Smooth muscle cell (in vitro differentiated cells): ENCODE measurements at regions not wholly inside any gene's neighbourhood (a gene's known extent, or its start where the extent isn't known, plus 50 kb on each side); places are given as distances from the start of the nearest gene placed in this dataset.

Source experiments
- DNase-seq: peaks from one replicate; lab custom pipeline; 2025; ENCODE audit not compliant: unreplicated experiment; lab: John Stamatoyannopoulos, UW
- H2AFZ ChIP-seq: fragments of 200-600 bp; sonication (generic); 2 replicates; pipeline ENCODE4 v1.6.0; 2016; ENCODE audit warnings: antibody characterized with exemption, low read depth, mild to moderate bottlenecking
- H3F3A ChIP-seq: fragments of 200-600 bp; sonication (generic); 2 replicates; pipeline ENCODE4 v1.6.0; 2017; ENCODE audit warnings: antibody characterized with exemption, low read depth
- H3K27ac ChIP-seq: fragments of 200-600 bp; sonication (generic); 2 replicates; pipeline ENCODE4 v1.5.1; 2016; ENCODE audit warnings: low read depth, mild to moderate bottlenecking
- H3K27me3 ChIP-seq: fragments of 200-600 bp; sonication (generic); 2 replicates; pipeline ENCODE4 v1.6.1; 2016; ENCODE audit warnings: low read depth, mild to moderate bottlenecking
- H3K36me3 ChIP-seq: fragments of 200-600 bp; sonication (generic); 2 replicates; pipeline ENCODE4 v1.5.1; 2016; ENCODE audit warnings: low read depth
- H3K4me1 ChIP-seq: fragments of 200-600 bp; sonication (generic); 2 replicates; pipeline ENCODE4 v1.5.1; 2016; ENCODE audit warnings: low read depth
- H3K4me2 ChIP-seq: fragments of 200-600 bp; sonication (generic); 2 replicates; pipeline ENCODE4 v1.6.0; 2016; ENCODE audit warnings: mild to moderate bottlenecking
- H3K4me3 ChIP-seq: fragments of 200-600 bp; sonication (generic); 2 replicates; pipeline ENCODE4 v1.5.1; 2016; ENCODE audit warnings: mild to moderate bottlenecking
- H3K79me2 ChIP-seq: fragments of 200-600 bp; sonication (generic); 2 replicates; pipeline ENCODE4 v1.6.0; 2016; ENCODE audit warnings: low read depth, mild to moderate bottlenecking
- H3K9ac ChIP-seq: fragments of 200-600 bp; sonication (generic); 2 replicates; pipeline ENCODE4 v1.6.0; 2016; ENCODE audit warnings: low read depth
- H3K9me3 ChIP-seq: fragments of 200-600 bp; sonication (generic); replicated peaks from 2 replicates; pipeline ENCODE4 v1.5.1; 2016; ENCODE audit warnings: low read depth
- H4K20me1 ChIP-seq: fragments of 200-600 bp; sonication (generic); 2 replicates; pipeline ENCODE4 v1.6.0; 2016; ENCODE audit warnings: low read depth
- WGBS: methylation state at CpG from one replicate; pipeline ENCODE4 v1.1.7; 2016; ENCODE audit warnings: low lambda C conversion rate; 5-methylcytosine and 5-hydroxymethylcytosine counted together
- TF ChIP-seq, protein P1 (sequence below): fragments of 200-600 bp; sonication (generic); IDR thresholded peaks from 2 replicates; pipeline ENCODE4 v1.5.1; 2017; ENCODE audit warnings: borderline replicate concordance, mild to moderate bottlenecking, antibody characterized with exemption; ENCODE audit not compliant: insufficient read depth, poor library complexity, severe bottlenecking

DNA sequence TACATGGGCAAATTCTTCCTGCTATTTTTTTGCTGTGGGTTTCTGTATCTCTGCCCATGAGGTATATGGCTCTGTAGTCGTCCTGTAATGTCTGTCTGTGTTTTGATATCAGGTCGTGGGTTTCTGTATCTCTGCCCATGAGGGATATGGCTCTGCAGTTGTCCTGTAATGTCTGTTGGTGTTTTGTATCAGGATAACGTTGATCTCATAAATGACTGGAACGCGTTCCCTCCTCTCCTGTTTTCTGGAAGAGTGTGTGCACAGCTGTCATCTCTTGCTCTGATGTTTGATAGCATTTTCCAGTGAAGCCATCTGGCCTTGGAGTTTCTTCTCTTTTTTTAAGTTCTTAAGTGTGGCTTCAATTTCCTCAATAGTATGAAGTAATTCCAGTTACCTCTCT lies 57.2 kb downstream of the SOX1 start:
- no peak overlapping the region for H3K27ac ChIP-seq
- H3K4me2 ChIP-seq, result no peak overlapping the region
- no peaks in the 10 kb centered on the region for H3K79me2 ChIP-seq
- no peaks in the 10 kb centered on the region for H3K36me3 ChIP-seq
- TF ChIP-seq, protein P1, sequence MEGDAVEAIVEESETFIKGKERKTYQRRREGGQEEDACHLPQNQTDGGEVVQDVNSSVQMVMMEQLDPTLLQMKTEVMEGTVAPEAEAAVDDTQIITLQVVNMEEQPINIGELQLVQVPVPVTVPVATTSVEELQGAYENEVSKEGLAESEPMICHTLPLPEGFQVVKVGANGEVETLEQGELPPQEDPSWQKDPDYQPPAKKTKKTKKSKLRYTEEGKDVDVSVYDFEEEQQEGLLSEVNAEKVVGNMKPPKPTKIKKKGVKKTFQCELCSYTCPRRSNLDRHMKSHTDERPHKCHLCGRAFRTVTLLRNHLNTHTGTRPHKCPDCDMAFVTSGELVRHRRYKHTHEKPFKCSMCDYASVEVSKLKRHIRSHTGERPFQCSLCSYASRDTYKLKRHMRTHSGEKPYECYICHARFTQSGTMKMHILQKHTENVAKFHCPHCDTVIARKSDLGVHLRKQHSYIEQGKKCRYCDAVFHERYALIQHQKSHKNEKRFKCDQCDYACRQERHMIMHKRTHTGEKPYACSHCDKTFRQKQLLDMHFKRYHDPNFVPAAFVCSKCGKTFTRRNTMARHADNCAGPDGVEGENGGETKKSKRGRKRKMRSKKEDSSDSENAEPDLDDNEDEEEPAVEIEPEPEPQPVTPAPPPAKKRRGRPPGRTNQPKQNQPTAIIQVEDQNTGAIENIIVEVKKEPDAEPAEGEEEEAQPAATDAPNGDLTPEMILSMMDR, result no peak
- H3K9me3 ChIP-seq, result no peaks in the 10 kb centered on the region
- H3F3A ChIP-seq, result no peaks in the 10 kb centered on the region
- no peak overlapping the region for H2AFZ ChIP-seq
- H4K20me1 ChIP-seq, result no peaks in the 10 kb centered on the region
- H3K27me3 ChIP-seq, result peaks cover 21% of the 10 kb centered on the region
- H3K9ac ChIP-seq, result no peak overlapping the region
- 58% methylated on average over 5 of the region's 5 CpGs for WGBS
- DNase-seq, result no peak
- no peak overlapping the region for H3K4me3 ChIP-seq
- H3K4me1 ChIP-seq, result peaks cover 5% of the 10 kb centered on the region

DNA sequence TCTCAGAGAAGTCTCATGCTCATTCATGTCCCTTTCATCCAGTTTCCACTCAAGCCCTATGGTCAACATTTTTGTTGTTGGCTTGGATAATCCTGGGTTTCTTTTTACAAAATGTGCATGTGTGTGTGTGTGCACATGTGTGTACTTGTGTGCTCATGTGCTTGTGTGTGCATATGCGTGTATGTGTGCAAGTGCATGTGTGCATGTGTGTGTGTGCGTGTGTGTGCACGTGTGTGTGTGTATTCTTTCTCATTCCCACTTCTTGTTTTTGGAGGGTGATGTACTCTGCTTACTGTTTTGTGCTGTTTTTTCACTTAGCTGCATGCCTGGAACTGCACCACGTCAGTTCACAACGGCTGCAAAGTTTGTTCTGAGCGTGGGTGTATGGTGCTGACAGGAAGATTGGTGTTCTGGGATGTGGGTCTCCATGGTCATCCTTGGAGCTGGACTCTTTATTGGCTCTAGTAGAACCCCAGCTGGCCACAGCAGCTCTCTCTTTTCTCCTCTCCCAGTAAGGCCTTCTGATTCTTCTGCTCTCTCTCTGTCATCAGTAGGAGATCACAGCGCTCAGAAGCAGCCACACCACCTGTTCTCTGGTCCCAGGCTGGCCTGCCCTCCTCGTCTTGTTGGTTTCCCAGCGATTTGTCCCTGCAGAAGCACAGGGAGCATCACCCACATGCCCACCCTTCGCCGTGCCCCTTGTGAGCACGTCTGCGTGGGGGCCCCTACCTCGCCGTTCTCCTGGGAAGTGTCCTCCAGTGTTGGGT lies 60.8 kb downstream of the SOX1 start:
- Histone ChIP-seq H4K20me1 (no peaks in the 10 kb centered on the region), H3K79me2 (no peaks in the 10 kb centered on the region), H3K9ac (no peak overlapping the region), H3K9me3 (no peaks in the 10 kb centered on the region), H3K27me3 (peaks cover 34% of the 10 kb centered on the region), H3K4me1 (peaks cover 5% of the 10 kb centered on the region), H3K27ac (no peak overlapping the region), H3K4me3 (no peak overlapping the region), H3F3A (no peaks in the 10 kb centered on the region), H3K4me2 (no peak overlapping the region), H2AFZ (no peak overlapping the region), H3K36me3 (no peaks in the 10 kb centered on the region)
- 80% methylated on average over 15 of the region's 15 CpGs for WGBS
- TF ChIP-seq, protein P1, result no peak
- DNase-seq, result no peak

DNA sequence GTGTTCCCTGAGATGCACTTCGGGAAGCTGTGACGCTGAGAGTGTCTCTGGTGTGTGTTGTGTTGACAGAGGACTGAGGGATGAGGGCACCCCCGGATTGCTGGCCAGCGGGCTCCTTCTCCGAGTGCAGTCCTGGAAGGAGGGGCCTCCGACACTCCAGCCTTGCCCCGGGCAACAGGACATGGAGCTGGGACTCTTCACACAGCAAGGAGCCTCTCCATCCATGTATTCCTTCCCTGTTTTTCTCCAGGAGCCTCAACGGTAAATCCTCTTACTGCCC lies 61.3 kb downstream of the SOX1 start:
- 90% methylated on average over 8 of the region's 8 CpGs for WGBS
- TF ChIP-seq, protein P1, result no peak
- no peaks in the 10 kb centered on the region for H3F3A ChIP-seq
- H2AFZ ChIP-seq, result no peak overlapping the region
- no peaks in the 10 kb centered on the region for H3K36me3 ChIP-seq
- DNase-seq, result no peak
- no peak overlapping the region for H3K27ac ChIP-seq
- H3K4me1 ChIP-seq, result peaks cover 5% of the 10 kb centered on the region
- no peak overlapping the region for H3K4me3 ChIP-seq
- no peaks in the 10 kb centered on the region for H3K9me3 ChIP-seq
- peaks cover 35% of the 10 kb centered on the region for H3K27me3 ChIP-seq
- no peaks in the 10 kb centered on the region for H4K20me1 ChIP-seq
- no peak overlapping the region for H3K4me2 ChIP-seq
- no peak overlapping the region for H3K9ac ChIP-seq
- H3K79me2 ChIP-seq, result no peaks in the 10 kb centered on the region

DNA sequence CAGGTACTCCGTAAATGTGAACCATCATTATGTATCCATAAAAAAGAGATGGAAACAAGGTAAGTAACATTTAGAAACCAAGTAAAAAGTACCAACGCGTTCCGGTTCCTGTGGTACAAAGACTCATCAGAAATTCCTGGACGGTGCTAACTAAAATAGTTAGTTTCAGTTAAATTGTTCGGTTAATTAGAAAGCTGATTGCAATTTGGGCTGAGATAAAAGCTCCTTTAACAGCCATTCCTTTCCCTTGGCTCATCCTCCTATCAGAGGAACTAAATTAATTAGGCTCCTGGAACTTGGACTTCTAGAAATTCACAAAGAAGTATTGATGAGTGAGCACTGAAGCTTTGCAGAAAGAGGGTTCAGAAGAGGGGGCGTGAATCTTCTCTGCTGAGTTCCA lies 63.5 kb downstream of the SOX1 start:
- no peaks in the 10 kb centered on the region for H3K36me3 ChIP-seq
- TF ChIP-seq, protein P1, result no peak
- no peaks in the 10 kb centered on the region for H3K9me3 ChIP-seq
- no peak for DNase-seq
- 90% methylated on average over 7 of the region's 7 CpGs for WGBS
- H3K27ac ChIP-seq, result no peak overlapping the region
- H3K79me2 ChIP-seq, result no peaks in the 10 kb centered on the region
- H4K20me1 ChIP-seq, result no peaks in the 10 kb centered on the region
- peaks cover 34% of the 10 kb centered on the region for H3K27me3 ChIP-seq
- no peaks in the 10 kb centered on the region for H3K4me1 ChIP-seq
- no peak overlapping the region for H3K4me3 ChIP-seq
- no peak overlapping the region for H3K4me2 ChIP-seq
- no peak overlapping the region for H3K9ac ChIP-seq
- no peaks in the 10 kb centered on the region for H3F3A ChIP-seq
- H2AFZ ChIP-seq, result no peak overlapping the region
